Activated T-cell treated with anti-CD3 and anti-CD28 coated beads for 24 hours (primary cell): ENCODE measurements at regions not wholly inside any gene's neighbourhood (a gene's known extent, or its start where the extent isn't known, plus 50 kb on each side); places are given as distances from the start of the nearest gene placed in this dataset.
"Not testable (repeated sequence)": the region's sequence is repeated elsewhere in the genome, so short reads cannot be mapped to it uniquely, and the experiment has no call there.

Source experiments
- DNase-seq: peaks from one replicate; pipeline ENCODE4 v3.0.0-alpha.2; 2020; ENCODE audit warnings: low read depth

- peak; percentile 14 for DNase-seq
Measured at GRCh38 chr1:149635290-149635899, 51.7 kb downstream of the PPIAL4C start.

GRCh38 chr1:149636286-149637122 lies 52.9 kb downstream of the PPIAL4C start:
- peak; percentile 88 for DNase-seq

DNA sequence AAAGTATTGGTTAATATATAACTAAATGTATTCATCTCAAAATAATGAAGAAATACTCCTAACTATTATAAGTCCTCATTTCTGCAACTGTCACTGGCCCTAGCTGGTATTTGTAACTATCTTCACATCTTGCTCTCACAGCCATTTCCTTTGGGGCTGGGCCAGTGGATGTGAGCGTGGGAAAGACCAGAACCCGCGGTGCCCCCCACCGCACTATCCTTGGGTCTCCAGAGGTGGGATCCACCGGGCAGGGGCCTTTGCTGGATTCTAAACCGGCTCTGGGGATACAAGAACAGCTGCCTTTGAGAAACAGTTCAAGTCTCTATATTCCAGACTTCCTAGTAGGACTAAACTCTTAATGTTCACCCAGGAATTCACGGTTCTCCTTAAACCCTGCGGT lies 54.8 kb downstream of the PPIAL4C start:
- not testable (repeated sequence) for DNase-seq

GRCh38 chr1:149638901-149639658 lies 55.4 kb downstream of the PPIAL4C start:
- DNase-seq, result not testable (repeated sequence)

- not testable (repeated sequence) for DNase-seq
Measured at GRCh38 chr1:149641179-149641578, 57.5 kb downstream of the PPIAL4C start.

GRCh38 chr1:149644818-149645217 lies 61.2 kb downstream of the PPIAL4C start:
- DNase-seq, result not testable (repeated sequence)

GRCh38 chr1:149646360-149647017 lies 62.8 kb downstream of the PPIAL4C start:
- not testable (repeated sequence) for DNase-seq

- DNase-seq, result not testable (repeated sequence)
Measured at GRCh38 chr1:149647018-149647373, 63.3 kb downstream of the PPIAL4C start.

DNA sequence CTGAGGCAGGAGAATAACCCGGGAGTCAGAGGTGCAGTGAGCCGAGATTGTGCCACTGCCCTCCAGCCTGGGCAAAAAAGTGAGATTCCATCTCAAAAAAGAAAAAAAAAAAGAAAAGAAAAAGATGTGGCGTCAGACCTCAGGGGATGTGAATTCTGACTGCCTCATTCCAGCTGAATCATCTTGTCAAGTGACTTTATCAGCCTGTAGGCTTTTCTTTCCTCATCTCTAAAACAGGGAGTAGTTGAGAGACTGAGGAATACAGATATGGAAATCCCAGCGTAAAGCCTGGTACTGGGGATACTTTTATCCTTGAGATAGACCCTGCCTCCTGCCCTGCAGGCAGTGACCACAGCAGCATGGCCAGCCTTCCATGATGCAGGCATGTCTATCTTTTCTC lies 74.1 kb downstream of the PPIAL4C start:
- DNase-seq, result not testable (repeated sequence)

DNA sequence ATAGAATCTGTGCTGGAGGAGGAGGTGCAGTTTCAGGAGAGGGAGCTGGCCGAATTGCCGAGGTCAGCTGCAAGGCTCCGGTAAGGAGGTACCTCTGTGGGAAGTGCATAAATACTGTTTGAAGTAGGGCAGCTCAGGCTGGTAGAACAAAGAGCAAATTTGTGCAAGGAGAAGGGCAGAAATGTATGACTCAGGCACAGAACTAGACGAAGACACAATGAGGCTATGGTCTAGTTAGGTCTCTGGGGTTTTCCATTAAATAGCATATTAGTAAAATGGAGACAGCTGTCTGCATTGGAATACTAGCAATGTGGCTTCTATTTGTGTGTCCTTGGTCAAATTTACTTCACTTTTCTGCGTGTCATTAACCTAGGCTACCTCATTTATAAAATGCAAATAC lies 74.5 kb downstream of the PPIAL4C start:
- DNase-seq, result not testable (repeated sequence)

GRCh38 chr1:149664624-149665023 lies 81.0 kb downstream of the PPIAL4C start:
- DNase-seq, result not testable (repeated sequence)

GRCh38 chr1:149665033-149665432 lies 81.4 kb downstream of the PPIAL4C start:
- not testable (repeated sequence) for DNase-seq

DNA sequence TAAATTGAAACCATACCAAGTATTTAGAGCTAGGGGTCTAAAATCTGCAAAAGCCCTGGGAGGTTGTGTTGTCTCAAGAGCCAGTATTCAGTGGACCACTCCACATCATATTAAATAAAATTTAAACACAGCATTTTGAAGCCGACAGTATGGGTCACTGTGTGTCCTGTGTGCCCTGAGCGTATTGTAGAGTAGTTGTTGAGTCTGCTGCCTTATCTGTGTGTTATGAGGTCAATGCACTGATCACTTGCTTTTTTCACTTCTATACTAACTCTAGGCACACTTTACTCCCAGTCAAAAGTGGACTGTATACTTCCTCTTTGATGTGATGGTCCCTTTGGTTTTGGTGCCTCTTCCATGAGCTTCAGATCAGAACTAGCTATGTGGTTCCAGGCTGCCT lies 81.9 kb downstream of the PPIAL4C start:
- DNase-seq, result not testable (repeated sequence)

- not testable (repeated sequence) for DNase-seq
Measured at GRCh38 chr1:149673231-149673909, 89.7 kb downstream of the PPIAL4C start.

GRCh38 chr1:149674921-149675320 lies 91.3 kb downstream of the PPIAL4C start:
- DNase-seq, result not testable (repeated sequence)

- DNase-seq, result not testable (repeated sequence)
Measured at GRCh38 chr1:149677359-149677758, 93.7 kb downstream of the PPIAL4C start.

DNA sequence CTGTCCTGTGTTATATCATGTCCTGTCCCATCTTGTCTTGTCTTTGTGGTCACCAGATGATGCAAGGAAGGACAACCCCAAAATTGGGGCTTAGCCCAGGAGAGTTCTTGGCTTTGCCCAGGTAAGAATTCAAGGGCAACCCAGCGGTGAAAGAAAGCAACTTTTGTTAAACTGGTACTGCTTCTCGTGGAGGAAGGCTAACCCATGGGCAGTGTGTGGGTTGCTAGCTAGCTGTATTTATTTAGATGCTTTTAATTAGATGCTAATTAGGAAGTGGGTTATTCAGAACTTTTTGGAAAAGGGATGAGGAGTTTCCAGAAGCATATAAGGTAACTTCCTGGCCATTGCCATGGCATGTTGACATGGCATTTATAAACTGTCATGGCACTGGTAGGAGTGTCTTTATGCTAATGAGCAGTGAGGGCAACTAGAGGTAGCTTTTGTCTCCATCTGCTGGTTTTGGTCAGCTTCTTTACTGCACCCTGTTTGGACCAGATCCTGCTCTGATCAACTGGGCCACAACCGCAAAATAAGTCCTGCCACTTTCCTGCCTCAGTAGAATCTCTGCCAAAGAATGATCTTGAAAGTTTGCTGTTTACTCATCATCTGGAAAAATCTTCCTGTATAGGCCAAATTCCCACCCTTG lies 95.8 kb upstream of the FCGR1A start:
- DNase-seq, result not testable (repeated sequence)

GRCh38 chr1:149691399-149691798 lies 91.1 kb upstream of the FCGR1A start:
- not testable (repeated sequence) for DNase-seq

- peak; percentile 2 for DNase-seq
Measured at GRCh38 chr1:149692804-149693539, 89.5 kb upstream of the FCGR1A start.

DNA sequence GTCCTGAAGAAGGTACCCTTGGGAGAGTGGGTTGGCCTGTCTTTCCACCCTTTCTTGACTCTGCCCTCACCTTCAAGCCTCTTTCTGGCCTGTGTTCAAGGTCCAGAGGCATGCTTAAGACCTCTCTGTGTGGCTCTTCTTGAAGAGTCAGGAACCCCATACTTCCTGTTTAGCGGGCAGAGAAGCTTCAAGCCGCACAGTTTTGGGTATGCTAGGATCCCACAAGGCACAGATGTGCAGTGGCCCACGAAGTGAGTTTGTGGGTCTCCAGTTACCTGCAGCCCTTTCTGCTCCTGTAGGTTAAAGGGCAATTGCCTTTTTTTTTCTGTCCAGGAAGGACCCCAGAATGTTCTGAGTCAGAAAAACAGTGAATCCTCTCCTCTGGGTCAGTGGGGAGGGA lies 87.4 kb upstream of the FCGR1A start:
- DNase-seq, result not testable (repeated sequence)
